Coronary artery (tissue), 2 donors: ENCODE measurements at regions not wholly inside any gene's neighbourhood (a gene's known extent, or its start where the extent isn't known, plus 50 kb on each side); places are given as distances from the start of the nearest gene placed in this dataset.
"Not testable (repeated sequence)": the region's sequence is repeated elsewhere in the genome, so short reads cannot be mapped to it uniquely, and the experiment has no call there.

ENCODE experiments used
- DNase-seq: peaks from one replicate; pipeline ENCODE4 v3.0.0-alpha.2; 2017; ENCODE audit warnings: low spot score
- H3K27ac ChIP-seq, 2 donors: fragments of 200-600 bp; sonication (generic); one replicate each; pipeline ENCODE4 v1.5.1; 2016 to 2019
- H3K4me3 ChIP-seq: fragments of 200-600 bp; sonication (generic); 2 replicates; pipeline ENCODE4 v1.5.1; 2016; ENCODE audit warnings: mild to moderate bottlenecking, moderate library complexity
- CTCF ChIP-seq: fragments of 200-600 bp; sonication (generic); IDR thresholded peaks from one replicate; pipeline ENCODE4 v1.5.1; 2019; ENCODE audit warnings: antibody characterized with exemption

GRCh38 chr5:126056352-126056751 lies 366.9 kb upstream of the GRAMD2B start:
- no peak for DNase-seq
- no peak overlapping the region for H3K4me3 ChIP-seq
- no peak for TF ChIP-seq CTCF
- no peak overlapping the region for H3K27ac ChIP-seq

- no peak for DNase-seq
- TF ChIP-seq CTCF, result no peak
- H3K4me3 ChIP-seq, result no peak overlapping the region
These were observed 366.2 kb upstream of the GRAMD2B start for GRCh38 chr5:126056851-126057622.

GRCh38 chr5:126058392-126058791 lies 364.8 kb upstream of the GRAMD2B start:
- DNase-seq, H3K27ac ChIP-seq: not testable (repeated sequence)

More at GRCh38 chr5:126056851-126057622, 366.2 kb upstream of the GRAMD2B start:
- no peak overlapping the region for H3K27ac ChIP-seq

GRCh38 chr5:126062398-126063221 lies 360.6 kb upstream of the GRAMD2B start:
- Histone ChIP-seq H3K4me3 (no peak overlapping the region), H3K27ac (no peak overlapping the region)
- TF ChIP-seq CTCF, result no peak
- no peak for DNase-seq

More at GRCh38 chr5:126058392-126058791, 364.8 kb upstream of the GRAMD2B start:
- not testable (repeated sequence) for H3K4me3 ChIP-seq

- Histone ChIP-seq H3K4me3 (no peak overlapping the region), H3K27ac (no peak overlapping the region)
- no peak for DNase-seq
- no peak for TF ChIP-seq CTCF
These were observed 358.1 kb upstream of the GRAMD2B start for GRCh38 chr5:126065061-126065460.

- TF ChIP-seq CTCF, result no peak
- DNase-seq, result no peak
- H3K4me3 ChIP-seq, result no peak overlapping the region
- no peak overlapping the region for H3K27ac ChIP-seq
These were observed 356.4 kb upstream of the GRAMD2B start for GRCh38 chr5:126066836-126067235.

- no peak overlapping the region for H3K4me3 ChIP-seq
- H3K27ac ChIP-seq, result no peak overlapping the region
- no peak for DNase-seq
- no peak for TF ChIP-seq CTCF
These were observed 355.8 kb upstream of the GRAMD2B start for GRCh38 chr5:126067404-126067803.
